IMR-90 (cell line): ENCODE measurements at regions not wholly inside any gene's neighbourhood (a gene's known extent, or its start where the extent isn't known, plus 50 kb on each side); places are given as distances from the start of the nearest gene placed in this dataset.

Experiments used
- ATAC-seq: fragments of 200-7000 bp; cut with Tn5 transposase; 2 replicates; pipeline ENCODE4 v1.9.1; 2020; ENCODE audit warnings: low read depth, mild to moderate bottlenecking, moderate library complexity
- BruUV-seq: library from RNA; stranded (reverse); fragments of 400-500 nt; replicated peaks from 2 replicates; lab custom pipeline; 2021; lab: Mats Ljungman, UMichigan
- CTCF ChIA-PET: fragments of 300-600 bp; formaldehyde crosslinking; extraction: SDS; loops from one replicate; lab custom pipeline; 2021; ENCODE audit warnings: antibody characterized with exemption; lab: Yijun Ruan, JAX
- POLR2A ChIA-PET: fragments of 300-600 bp; sonication (Branson Sonifier 250); formaldehyde crosslinking; loops from one replicate; lab custom pipeline; 2022; ENCODE audit warnings: antibody characterized with exemption; ENCODE audit not compliant: unreplicated experiment; lab: Charles Lee
- DNase-seq: peaks from one replicate; pipeline ENCODE4 v3.0.0; 2013
- H2AFZ ChIP-seq: replicated peaks from 2 replicates; pipeline ENCODE3; 2013; ENCODE audit warnings: low read length, mild to moderate bottlenecking; ENCODE audit not compliant: poor library complexity
- H2AK5ac ChIP-seq: 2 replicates; pipeline ENCODE4 v1.6.1; 2013; ENCODE audit warnings: low read depth, low read length, inconsistent platforms
- H2AK9ac ChIP-seq: replicated peaks from 2 replicates; pipeline ENCODE3; 2013; ENCODE audit warnings: mild to moderate bottlenecking, low read depth, low read length, moderate library complexity; ENCODE audit not compliant: poor library complexity
- H2BK120ac ChIP-seq: 2 replicates; pipeline ENCODE4 v1.6.1; 2013; ENCODE audit warnings: low read depth, low read length, inconsistent platforms
- H2BK15ac ChIP-seq: 3 replicates; pipeline ENCODE4 v1.6.1; 2013; ENCODE audit warnings: low read depth, low read length, inconsistent platforms
- H2BK20ac ChIP-seq: 2 replicates; pipeline ENCODE4 v1.6.1; 2013; ENCODE audit warnings: low read depth, mild to moderate bottlenecking, inconsistent platforms, low read length, moderate library complexity
- H2BK5ac ChIP-seq: 2 replicates; pipeline ENCODE4 v1.6.1; 2013; ENCODE audit warnings: mild to moderate bottlenecking, low read depth, low read length, inconsistent platforms; ENCODE audit not compliant: poor library complexity, severe bottlenecking
- H3K14ac ChIP-seq: replicated peaks from 2 replicates; pipeline ENCODE4 v1.6.1; 2013; ENCODE audit warnings: low read depth, low read length, inconsistent platforms
- H3K18ac ChIP-seq: 2 replicates; pipeline ENCODE4 v1.6.1; 2013; ENCODE audit warnings: low read depth, low read length, control low read depth
- H3K23ac ChIP-seq: 2 replicates; pipeline ENCODE4 v1.6.1; 2013; ENCODE audit warnings: low read depth, low read length, inconsistent platforms
- H3K27ac ChIP-seq: 2 replicates; pipeline ENCODE4 v1.5.1; 2013; ENCODE audit warnings: mild to moderate bottlenecking, control low read depth, low read length; ENCODE audit not compliant: insufficient read depth
- H3K27me3 ChIP-seq: 2 replicates; pipeline ENCODE4 v1.6.1; 2013; ENCODE audit warnings: low read length; ENCODE audit not compliant: control insufficient read depth, insufficient read depth
- H3K36me3 ChIP-seq: 2 replicates; pipeline ENCODE4 v1.6.1; 2013; ENCODE audit warnings: low read length, mixed read lengths; ENCODE audit not compliant: control insufficient read depth, insufficient read depth
- H3K4ac ChIP-seq: 2 replicates; pipeline ENCODE4 v1.6.1; 2013; ENCODE audit warnings: low read depth, low read length, inconsistent platforms
- H3K4me1 ChIP-seq: 2 replicates; pipeline ENCODE4 v1.6.1; 2013; ENCODE audit warnings: low read length, mixed read lengths; ENCODE audit not compliant: control insufficient read depth, insufficient read depth
- H3K4me2 ChIP-seq: 2 replicates; pipeline ENCODE4 v1.6.1; 2013; ENCODE audit warnings: low read depth, mild to moderate bottlenecking, control low read depth, low read length, moderate library complexity
- H3K4me3 ChIP-seq: 2 replicates; pipeline ENCODE4 v1.5.1; 2013; ENCODE audit warnings: low read depth, mild to moderate bottlenecking, control low read depth, low read length, moderate library complexity; ENCODE audit not compliant: insufficient read depth
- H3K56ac ChIP-seq: 2 replicates; pipeline ENCODE4 v1.6.1; 2013; ENCODE audit warnings: low read length, inconsistent platforms; ENCODE audit not compliant: insufficient read depth; ENCODE audit errors: extremely low read depth
- H3K79me1 ChIP-seq, 2 experiments: 2 replicates each; pipeline ENCODE4 v1.6.1; 2013; ENCODE audit warnings: low read length in 2 of 2, inconsistent platforms in 1 of 2, low read depth in 1 of 2
- H3K9ac ChIP-seq: 2 replicates; pipeline ENCODE4 v1.6.1; 2013; ENCODE audit warnings: low read depth, low read length, control low read depth
- H3K9me1 ChIP-seq: 2 replicates; pipeline ENCODE4 v1.6.1; 2013; ENCODE audit warnings: low read length, inconsistent platforms; ENCODE audit not compliant: insufficient read depth
- H3K9me3 ChIP-seq: 2 replicates; pipeline ENCODE4 v1.6.1; 2013; ENCODE audit warnings: low read length; ENCODE audit not compliant: control insufficient read depth, insufficient read depth
- H4K20me1 ChIP-seq: 2 replicates; pipeline ENCODE4 v1.6.1; 2013; ENCODE audit warnings: low read length, inconsistent platforms; ENCODE audit not compliant: insufficient read depth
- H4K5ac ChIP-seq: 2 replicates; pipeline ENCODE4 v1.6.1; 2013; ENCODE audit warnings: mild to moderate bottlenecking, low read depth, low read length, control low read depth
- H4K8ac ChIP-seq, 2 experiments: 2 replicates each; pipeline ENCODE4 v1.6.1; 2013; ENCODE audit warnings: low read depth in 2 of 2, low read length in 2 of 2, control low read depth in 1 of 2, inconsistent platforms in 1 of 2
- H4K91ac ChIP-seq: 2 replicates; pipeline ENCODE4 v1.6.1; 2013; ENCODE audit warnings: low read depth, low read length, inconsistent platforms; ENCODE audit not compliant: insufficient read depth
- CHD1 ChIP-seq: IDR thresholded peaks from 2 replicates; pipeline ENCODE4 v1.6.1; 2012; ENCODE audit warnings: low read depth, low read length, improper control_type of control experiment
- FOS ChIP-seq: fragments of 150-350 bp; IDR thresholded peaks from 2 replicates; pipeline ENCODE4 v1.6.1; 2016; ENCODE audit warnings: low read depth, low read length
- POLR2A ChIP-seq: IDR thresholded peaks from 2 replicates; pipeline ENCODE4 v1.6.1; 2012; ENCODE audit warnings: mild to moderate bottlenecking, low read depth, low read length
- WGBS, 2 experiments: methylation state at CpG; one replicate each; pipeline versions ENCODE4 v1.1.5 to v1.1.7; 2013; ENCODE audit warnings: missing lambda C conversion rate in 2 of 2; ENCODE audit not compliant: insufficient read length in 1 of 2; ENCODE audit errors: extremely low coverage in 2 of 2; 5-methylcytosine and 5-hydroxymethylcytosine counted together
- dilution Hi-C: fragments of 300-500 bp; cut with HindIII; formaldehyde crosslinking; loops from one replicate; pipeline ENCODE4 v1.14.3; 2018; ENCODE audit warnings: low sequenced_read_pairs; ENCODE audit not compliant: unreplicated experiment
- in situ Hi-C: fragments of 300-500 bp; cut with MboI; formaldehyde crosslinking; loops from 3 replicates; pipeline ENCODE4 v1.14.3; 2019; ENCODE audit warnings: low sequenced_read_pairs, inconsistent platforms, mixed read lengths
- intact Hi-C: fragments of 100-400 bp; cut with micrococcal nuclease; formaldehyde crosslinking; loops from 2 replicates; pipeline ENCODE4 v1.10.0; 2022
- TF ChIP-seq, protein P1 (sequence below): fragments of 150-350 bp; IDR thresholded peaks from 2 replicates; pipeline ENCODE4 v1.6.1; 2017; ENCODE audit warnings: mild to moderate bottlenecking, antibody characterized with exemption, low read length, low read depth

DNA sequence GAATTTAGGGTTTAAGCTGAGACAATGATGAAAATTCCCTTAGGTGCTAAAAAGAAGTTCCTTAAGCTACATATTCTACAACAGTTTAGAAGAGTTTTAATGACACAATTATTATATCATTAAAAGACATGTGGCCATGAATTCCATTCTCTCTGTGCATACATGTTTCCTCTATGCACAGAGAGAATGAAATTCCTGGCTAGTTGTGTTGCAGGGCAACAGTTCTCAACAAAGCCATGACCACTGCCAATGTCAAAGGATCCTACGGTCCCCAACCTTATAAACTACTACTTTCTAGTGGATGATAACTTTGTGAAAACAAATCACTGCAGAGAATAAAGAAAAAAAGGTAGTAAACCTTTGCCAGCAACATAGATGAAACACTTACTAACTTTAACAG is 122.7 kb downstream of the OTOL1 start:
- Histone ChIP-seq H3K4me3 (no peak overlapping the region), H2BK120ac (no peak overlapping the region), H3K14ac (no peak overlapping the region), H4K8ac (no peak overlapping the region), H2AK5ac (no peak overlapping the region), H3K27me3 (no peaks in the 10 kb centered on the region), H2BK15ac (no peak overlapping the region), H3K4me1 (no peaks in the 10 kb centered on the region), H3K18ac (no peak overlapping the region), H3K36me3 (no peaks in the 10 kb centered on the region), H4K20me1 (no peaks in the 10 kb centered on the region), H3K23ac (no peak overlapping the region), H4K91ac (no peak overlapping the region), H3K27ac (no peak overlapping the region), H3K9me1 (no peaks in the 10 kb centered on the region), H3K9me3 (peaks cover 3% of the 10 kb centered on the region; the same call in 1 of the 2 replicates), H4K5ac (no peak overlapping the region), H2BK20ac (no peak overlapping the region), H3K4ac (no peak overlapping the region), H3K4me2 (no peak overlapping the region), H2AK9ac (no peak overlapping the region), H3K56ac (no peak overlapping the region), H3K9ac (no peak overlapping the region), H3K79me1 (no peaks in the 10 kb centered on the region), H2AFZ (no peak overlapping the region), H2BK5ac (no peak overlapping the region)
- no peak for TF ChIP-seq CHD1
- TF ChIP-seq, protein P1, sequence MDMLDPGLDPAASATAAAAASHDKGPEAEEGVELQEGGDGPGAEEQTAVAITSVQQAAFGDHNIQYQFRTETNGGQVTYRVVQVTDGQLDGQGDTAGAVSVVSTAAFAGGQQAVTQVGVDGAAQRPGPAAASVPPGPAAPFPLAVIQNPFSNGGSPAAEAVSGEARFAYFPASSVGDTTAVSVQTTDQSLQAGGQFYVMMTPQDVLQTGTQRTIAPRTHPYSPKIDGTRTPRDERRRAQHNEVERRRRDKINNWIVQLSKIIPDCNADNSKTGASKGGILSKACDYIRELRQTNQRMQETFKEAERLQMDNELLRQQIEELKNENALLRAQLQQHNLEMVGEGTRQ: no peak
- TF ChIP-seq POLR2A: no peak
- no peak for TF ChIP-seq FOS
- ATAC-seq (no peak), DNase-seq (no peak)
- intact Hi-C loops: no loop called here
- dilution Hi-C loops: no loop called here
- CTCF ChIA-PET: no interaction called here
- in situ Hi-C loops: no loop called here
- BruUV-seq: no TSS peak
- POLR2A ChIA-PET: no interaction called here
- whole genome bisulfite sequencing, 2 experiments: no CpG with 5 or more reads among the region's 1 CpG
